OCI-LY1 (cell line): ENCODE measurements at regions not wholly inside any gene's neighbourhood (a gene's known extent, or its start where the extent isn't known, plus 50 kb on each side); places are given as distances from the start of the nearest gene placed in this dataset.

ENCODE experiments used
- EZH2 ChIP-seq: fragments of 200-600 bp; sonication (generic), shearing (Covaris generic); IDR thresholded peaks from 2 replicates; pipeline ENCODE4 v1.8.0; 2017; ENCODE audit warnings: borderline replicate concordance, mixed run types, mild to moderate bottlenecking, antibody characterized with exemption, low read length, moderate library complexity, mixed read lengths
- TF ChIP-seq, protein P1 (sequence below): fragments of 200-600 bp; sonication (generic), shearing (Covaris generic); IDR thresholded peaks from 2 replicates; pipeline ENCODE4 v1.5.1; 2017; ENCODE audit warnings: mild to moderate bottlenecking, antibody characterized with exemption, low read length, moderate library complexity, mixed read lengths

DNA sequence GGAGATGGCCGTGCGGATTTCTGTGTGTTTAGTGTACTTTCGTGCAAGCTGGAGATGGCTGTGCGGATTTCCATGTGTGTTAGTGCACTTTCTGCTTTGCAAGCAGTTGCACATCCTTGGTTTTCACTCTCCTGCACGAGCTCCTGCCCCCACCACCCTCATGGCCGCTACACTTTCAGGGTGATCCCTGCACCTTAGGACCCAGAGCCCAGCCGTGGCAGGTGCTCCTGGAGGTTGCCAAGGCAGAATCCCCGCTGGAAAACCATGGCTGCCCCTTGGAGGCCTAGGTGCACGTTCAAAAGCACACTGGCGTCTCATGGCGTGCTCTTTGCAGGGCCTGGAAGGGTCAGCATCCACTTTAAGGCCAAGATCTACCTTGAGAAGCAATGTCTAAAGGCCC, 311.0 kb upstream of the TNRC6C start:
- TF ChIP-seq, protein P1, sequence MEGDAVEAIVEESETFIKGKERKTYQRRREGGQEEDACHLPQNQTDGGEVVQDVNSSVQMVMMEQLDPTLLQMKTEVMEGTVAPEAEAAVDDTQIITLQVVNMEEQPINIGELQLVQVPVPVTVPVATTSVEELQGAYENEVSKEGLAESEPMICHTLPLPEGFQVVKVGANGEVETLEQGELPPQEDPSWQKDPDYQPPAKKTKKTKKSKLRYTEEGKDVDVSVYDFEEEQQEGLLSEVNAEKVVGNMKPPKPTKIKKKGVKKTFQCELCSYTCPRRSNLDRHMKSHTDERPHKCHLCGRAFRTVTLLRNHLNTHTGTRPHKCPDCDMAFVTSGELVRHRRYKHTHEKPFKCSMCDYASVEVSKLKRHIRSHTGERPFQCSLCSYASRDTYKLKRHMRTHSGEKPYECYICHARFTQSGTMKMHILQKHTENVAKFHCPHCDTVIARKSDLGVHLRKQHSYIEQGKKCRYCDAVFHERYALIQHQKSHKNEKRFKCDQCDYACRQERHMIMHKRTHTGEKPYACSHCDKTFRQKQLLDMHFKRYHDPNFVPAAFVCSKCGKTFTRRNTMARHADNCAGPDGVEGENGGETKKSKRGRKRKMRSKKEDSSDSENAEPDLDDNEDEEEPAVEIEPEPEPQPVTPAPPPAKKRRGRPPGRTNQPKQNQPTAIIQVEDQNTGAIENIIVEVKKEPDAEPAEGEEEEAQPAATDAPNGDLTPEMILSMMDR: no peak
- TF ChIP-seq EZH2: no peak
